ENCODE measurements at regions not wholly inside any gene's neighbourhood (a gene's known extent, or its start where the extent isn't known, plus 50 kb on each side); places are given as distances from the start of the nearest gene placed in this dataset.

DNA sequence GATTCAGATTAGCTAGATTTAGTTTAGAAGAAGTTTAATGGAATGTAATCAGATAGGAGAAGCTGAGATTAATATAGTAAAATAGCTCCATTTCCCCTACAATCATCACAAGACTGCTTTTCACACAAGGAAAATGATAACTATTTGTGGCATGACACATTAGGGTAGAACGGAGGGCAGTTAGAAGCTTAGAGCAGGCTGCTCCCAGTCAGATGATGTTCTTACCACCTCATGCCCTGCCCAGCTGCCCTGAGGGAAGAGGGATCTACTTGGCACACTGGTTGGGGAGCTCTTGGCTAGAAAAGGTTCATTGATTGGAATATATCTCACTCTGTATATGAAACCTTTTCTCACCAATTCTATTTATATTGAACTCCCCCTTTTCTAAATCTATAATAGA lies 180.7 kb upstream of the IL15 start:
- intact Hi-C loops (cut with DNase I) = no loop called here
- no peak for DNase-seq
- H3K9me3 ChIP-seq = no peaks in the 10 kb centered on the region
- no peaks in the 10 kb centered on the region for H3K4me1 ChIP-seq
- no peaks in the 10 kb centered on the region for H3K36me3 ChIP-seq
- 88 to 89% methylated on average over 1 of the region's 1 CpG for WGBS, 2 donors
- H3K4me3 ChIP-seq = no peak overlapping the region
- TF ChIP-seq POLR2A (IDR thresholded peaks at IDR 0.05) (no peak), EP300 (IDR thresholded peaks at IDR 0.05) (no peak), POLR2AphosphoS5 (IDR thresholded peaks at IDR 0.05) (no peak)
- TF ChIP-seq, protein P1, sequence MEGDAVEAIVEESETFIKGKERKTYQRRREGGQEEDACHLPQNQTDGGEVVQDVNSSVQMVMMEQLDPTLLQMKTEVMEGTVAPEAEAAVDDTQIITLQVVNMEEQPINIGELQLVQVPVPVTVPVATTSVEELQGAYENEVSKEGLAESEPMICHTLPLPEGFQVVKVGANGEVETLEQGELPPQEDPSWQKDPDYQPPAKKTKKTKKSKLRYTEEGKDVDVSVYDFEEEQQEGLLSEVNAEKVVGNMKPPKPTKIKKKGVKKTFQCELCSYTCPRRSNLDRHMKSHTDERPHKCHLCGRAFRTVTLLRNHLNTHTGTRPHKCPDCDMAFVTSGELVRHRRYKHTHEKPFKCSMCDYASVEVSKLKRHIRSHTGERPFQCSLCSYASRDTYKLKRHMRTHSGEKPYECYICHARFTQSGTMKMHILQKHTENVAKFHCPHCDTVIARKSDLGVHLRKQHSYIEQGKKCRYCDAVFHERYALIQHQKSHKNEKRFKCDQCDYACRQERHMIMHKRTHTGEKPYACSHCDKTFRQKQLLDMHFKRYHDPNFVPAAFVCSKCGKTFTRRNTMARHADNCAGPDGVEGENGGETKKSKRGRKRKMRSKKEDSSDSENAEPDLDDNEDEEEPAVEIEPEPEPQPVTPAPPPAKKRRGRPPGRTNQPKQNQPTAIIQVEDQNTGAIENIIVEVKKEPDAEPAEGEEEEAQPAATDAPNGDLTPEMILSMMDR (IDR thresholded peaks at IDR 0.05) = no peak
- no peak overlapping the region for H3K27ac ChIP-seq
- no peaks in the 10 kb centered on the region for H3K27me3 ChIP-seq

DNA sequence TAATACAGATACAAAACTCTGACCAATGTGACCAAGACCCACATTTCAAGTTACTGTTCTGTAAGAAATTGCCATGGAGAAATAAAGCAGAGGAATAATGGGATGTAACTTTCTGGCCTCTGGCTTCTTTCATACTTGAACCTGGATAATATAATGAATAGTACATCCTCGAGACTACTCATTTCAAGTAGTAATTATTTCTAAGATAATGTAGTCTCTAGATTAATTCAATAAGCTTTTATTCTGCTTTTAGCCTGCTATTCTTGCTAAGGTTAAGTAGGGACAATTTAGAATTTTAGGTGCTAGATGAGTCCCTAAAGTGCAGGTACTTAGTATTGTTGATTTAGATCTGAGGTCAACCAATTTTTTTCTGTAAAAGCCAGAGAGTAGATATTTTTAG lies 178.7 kb upstream of the IL15 start:
- intact Hi-C loops (cut with DNase I) = no loop called here
- WGBS, 2 donors = 87 to 93% methylated on average over 1 of the region's 1 CpG
- no peak for TF ChIP-seq POLR2AphosphoS5 (IDR thresholded peaks at IDR 0.05)
- TF ChIP-seq, protein P1 (IDR thresholded peaks at IDR 0.05) = no peak
- no peak for TF ChIP-seq EP300 (IDR thresholded peaks at IDR 0.05)
- H3K27me3 ChIP-seq = no peaks in the 10 kb centered on the region
- H3K36me3 ChIP-seq = no peaks in the 10 kb centered on the region
- H3K4me3 ChIP-seq = no peak overlapping the region
- no peak for DNase-seq
- no peak overlapping the region for H3K27ac ChIP-seq
- no peaks in the 10 kb centered on the region for H3K4me1 ChIP-seq
- H3K9me3 ChIP-seq = no peaks in the 10 kb centered on the region

DNA sequence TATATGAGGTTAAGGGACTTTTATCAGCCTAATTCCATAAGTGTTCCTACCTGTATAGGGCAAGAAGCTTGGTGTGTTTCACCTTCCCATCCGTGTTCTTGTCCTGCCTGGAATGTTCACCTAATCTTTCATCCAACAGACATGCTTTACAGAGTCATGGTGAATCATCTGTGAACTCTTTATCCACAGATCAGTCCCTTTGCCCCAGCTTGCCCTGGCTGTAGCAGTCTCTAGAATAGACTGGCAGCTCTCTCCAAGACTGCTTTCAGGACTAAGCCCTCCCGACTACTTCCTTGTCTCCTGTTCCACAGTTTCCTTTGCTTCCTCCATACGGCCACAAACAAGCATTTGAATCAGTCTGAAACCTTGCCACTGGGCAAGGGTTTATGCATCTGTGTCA lies 177.9 kb upstream of the IL15 start:
- no peak overlapping the region for H3K4me3 ChIP-seq
- no peaks in the 10 kb centered on the region for H3K9me3 ChIP-seq
- H3K36me3 ChIP-seq = no peaks in the 10 kb centered on the region
- no peak overlapping the region for H3K27ac ChIP-seq
- no peaks in the 10 kb centered on the region for H3K4me1 ChIP-seq
- 62 to 83% methylated on average over 3 of the region's 3 CpGs for WGBS, 2 donors
- intact Hi-C loops (cut with DNase I) = no loop called here
- TF ChIP-seq, protein P1 (IDR thresholded peaks at IDR 0.05) = no peak
- no peak for TF ChIP-seq POLR2A (IDR thresholded peaks at IDR 0.05)
- TF ChIP-seq POLR2AphosphoS5 (IDR thresholded peaks at IDR 0.05) = no peak
- TF ChIP-seq EP300 (IDR thresholded peaks at IDR 0.05) = no peak
- no peaks in the 10 kb centered on the region for H3K27me3 ChIP-seq
- no peak for DNase-seq

DNA sequence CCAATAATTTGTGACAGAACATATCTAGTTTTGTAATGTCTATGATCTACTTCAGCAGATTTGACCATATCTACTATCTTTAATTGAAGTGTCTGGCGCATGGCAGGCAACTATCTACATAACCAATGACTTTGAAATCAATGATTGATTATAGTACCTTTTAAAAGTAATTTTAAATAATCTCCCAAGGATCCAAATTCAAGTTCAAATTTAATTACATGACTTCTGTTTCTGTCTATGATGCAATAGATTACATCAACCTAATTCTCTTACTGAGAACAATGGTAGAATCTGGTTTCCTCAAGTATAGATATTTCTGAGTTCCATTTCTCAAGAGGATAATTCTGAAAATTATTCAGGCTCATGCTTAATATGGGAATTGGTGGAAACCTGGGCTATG lies 177.4 kb upstream of the IL15 start:
- Histone ChIP-seq H3K4me1 (no peaks in the 10 kb centered on the region), H3K27ac (no peak overlapping the region), H3K9me3 (no peaks in the 10 kb centered on the region), H3K27me3 (no peaks in the 10 kb centered on the region), H3K4me3 (no peak overlapping the region), H3K36me3 (no peaks in the 10 kb centered on the region)
- intact Hi-C loops (cut with DNase I) = no loop called here
- no peak for DNase-seq
- WGBS, 2 donors = 93 to 98% methylated on average over 1 of the region's 1 CpG
- TF ChIP-seq EP300 (IDR thresholded peaks at IDR 0.05) = no peak
- TF ChIP-seq, protein P1 (IDR thresholded peaks at IDR 0.05) = no peak
- no peak for TF ChIP-seq POLR2AphosphoS5 (IDR thresholded peaks at IDR 0.05)
- TF ChIP-seq POLR2A (IDR thresholded peaks at IDR 0.05) = no peak

DNA sequence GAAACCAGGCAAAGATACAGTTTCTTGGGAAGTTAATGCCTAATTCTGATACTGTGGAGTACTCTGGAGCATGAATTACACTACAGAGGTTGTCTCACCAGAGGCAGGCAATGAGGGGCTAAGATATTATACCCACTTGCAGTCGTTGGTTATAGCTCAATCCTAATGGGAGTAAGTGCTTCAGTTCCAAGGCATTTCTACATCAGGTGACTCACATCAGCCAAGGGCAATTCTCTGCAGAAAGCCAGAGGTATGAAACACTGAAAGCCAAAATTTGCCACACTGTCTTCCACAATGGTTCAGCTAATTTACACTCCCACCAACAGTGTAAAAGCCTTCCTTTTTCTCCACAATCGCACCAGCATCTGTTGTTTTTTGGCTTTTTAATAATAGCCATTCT lies 174.0 kb upstream of the IL15 start:
- Histone ChIP-seq H3K9me3 (no peaks in the 10 kb centered on the region), H3K4me3 (no peak overlapping the region), H3K27ac (no peak overlapping the region), H3K36me3 (no peaks in the 10 kb centered on the region), H3K27me3 (no peaks in the 10 kb centered on the region), H3K4me1 (no peaks in the 10 kb centered on the region)
- 79 to 80% methylated on average over 2 of the region's 2 CpGs for WGBS, 2 donors
- no peak for DNase-seq
- intact Hi-C loops (cut with DNase I) = no loop called here
- TF ChIP-seq POLR2AphosphoS5 (IDR thresholded peaks at IDR 0.05) (no peak), POLR2A (IDR thresholded peaks at IDR 0.05) (no peak), EP300 (IDR thresholded peaks at IDR 0.05) (no peak)
- TF ChIP-seq, protein P1 (IDR thresholded peaks at IDR 0.05) = no peak
